HG02678 (cell line): ENCODE measurements at regions not wholly inside any gene's neighbourhood (a gene's known extent, or its start where the extent isn't known, plus 50 kb on each side); places are given as distances from the start of the nearest gene placed in this dataset.

Experiments used
- ATAC-seq: cut with Tn5 transposase; IDR thresholded peaks from one replicate; pipeline ENCODE4 v1.9.1; 2021; ENCODE audit warnings: mild to moderate bottlenecking, moderate library complexity; ENCODE audit not compliant: unreplicated experiment

DNA sequence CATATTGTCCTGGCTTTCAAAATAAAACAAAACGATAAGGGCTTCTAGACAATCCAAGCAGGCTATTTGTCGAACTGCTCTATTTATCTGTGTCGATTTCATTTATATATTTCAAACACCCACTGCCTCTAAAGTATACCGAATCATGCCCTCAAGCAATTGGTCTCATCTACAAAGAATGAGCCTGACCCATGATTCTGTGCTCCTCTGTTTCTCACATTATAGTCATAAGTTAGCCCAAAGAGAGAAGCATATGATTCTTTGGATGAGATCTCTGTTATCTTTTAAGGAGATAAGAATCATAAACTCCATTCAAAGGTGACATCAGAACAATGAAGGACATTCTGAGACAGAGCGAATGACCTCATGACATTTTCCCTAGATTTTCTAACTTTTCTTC, 191.1 kb downstream of the MAP2K6 start:
- ATAC-seq, result no peak

- ATAC-seq, result no peak
These were observed 191.8 kb downstream of the MAP2K6 start for GRCh38 chr17:69606142-69606800.

DNA sequence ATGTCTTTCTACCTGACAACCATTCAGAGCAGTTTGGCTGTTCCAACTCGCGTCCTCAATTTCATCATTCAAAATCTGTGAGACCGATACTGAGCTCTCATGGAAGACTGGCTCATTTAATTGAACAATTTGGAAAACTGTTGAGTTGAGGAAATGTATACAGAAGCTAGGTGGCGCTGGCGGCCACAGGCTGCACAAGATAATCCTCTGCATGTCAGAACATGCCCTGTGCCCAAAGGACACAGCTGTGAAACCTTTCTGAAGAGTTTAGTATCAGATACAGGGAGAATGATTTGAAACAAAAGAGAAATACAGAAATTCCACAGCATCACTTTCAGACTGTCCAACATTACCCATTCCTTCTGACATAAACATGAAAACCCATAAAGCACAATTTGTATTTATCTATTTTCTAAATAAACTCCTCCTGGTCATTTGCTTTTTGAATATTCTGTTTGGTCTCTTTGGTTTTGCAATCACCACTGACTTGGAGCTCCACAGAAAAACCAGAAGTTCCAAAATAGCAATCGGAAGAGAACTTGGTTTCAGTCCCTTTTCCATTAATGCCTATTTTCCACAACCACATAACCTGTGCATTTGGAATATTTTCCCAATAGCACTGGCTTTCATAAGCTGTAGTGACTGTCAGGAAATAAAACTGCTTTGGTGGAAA, 192.8 kb downstream of the MAP2K6 start:
- ATAC-seq, result peak; percentile 89

GRCh38 chr17:69608141-69608540, 193.6 kb downstream of the MAP2K6 start:
- ATAC-seq, result no peak

- no peak for ATAC-seq
These were observed 194.4 kb downstream of the MAP2K6 start for GRCh38 chr17:69608808-69609472.

- ATAC-seq, result no peak
These were observed 195.2 kb downstream of the MAP2K6 start for GRCh38 chr17:69609473-69610305.

- ATAC-seq, result no peak
These were observed 205.9 kb downstream of the MAP2K6 start for GRCh38 chr17:69620363-69620762.

GRCh38 chr17:69625474-69625873, 211.0 kb downstream of the MAP2K6 start:
- ATAC-seq, result no peak

GRCh38 chr17:69630056-69630635, 215.6 kb downstream of the MAP2K6 start:
- ATAC-seq, result no peak

GRCh38 chr17:69634844-69635243, 220.3 kb downstream of the MAP2K6 start:
- no peak for ATAC-seq

GRCh38 chr17:69637446-69638156, 223.1 kb downstream of the MAP2K6 start:
- ATAC-seq, result no peak

- no peak for ATAC-seq
These were observed 224.6 kb downstream of the MAP2K6 start for GRCh38 chr17:69639096-69639495.

GRCh38 chr17:69640073-69640472, 225.6 kb downstream of the MAP2K6 start:
- ATAC-seq, result no peak

DNA sequence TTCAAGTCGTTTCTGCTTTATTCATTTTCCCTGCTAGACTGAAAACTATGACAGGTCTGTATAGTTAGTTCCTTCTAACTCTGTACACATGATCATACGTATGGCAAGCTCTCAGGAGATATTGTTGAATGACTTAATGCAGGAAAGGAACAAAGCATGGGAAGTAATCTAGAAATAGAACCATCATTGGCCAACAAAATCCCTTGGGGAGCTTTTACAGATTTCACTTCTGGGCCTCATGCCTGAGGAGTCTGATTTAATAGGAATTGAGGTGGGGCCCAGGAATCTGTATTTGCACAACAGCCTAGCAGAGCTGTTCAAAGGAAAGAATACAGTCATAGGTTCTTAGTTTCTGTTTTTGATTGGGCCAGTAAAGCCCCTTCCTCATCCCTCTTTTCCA, 229.2 kb downstream of the MAP2K6 start:
- no peak for ATAC-seq

GRCh38 chr17:69646729-69647128, 232.2 kb downstream of the MAP2K6 start:
- ATAC-seq, result no peak

DNA sequence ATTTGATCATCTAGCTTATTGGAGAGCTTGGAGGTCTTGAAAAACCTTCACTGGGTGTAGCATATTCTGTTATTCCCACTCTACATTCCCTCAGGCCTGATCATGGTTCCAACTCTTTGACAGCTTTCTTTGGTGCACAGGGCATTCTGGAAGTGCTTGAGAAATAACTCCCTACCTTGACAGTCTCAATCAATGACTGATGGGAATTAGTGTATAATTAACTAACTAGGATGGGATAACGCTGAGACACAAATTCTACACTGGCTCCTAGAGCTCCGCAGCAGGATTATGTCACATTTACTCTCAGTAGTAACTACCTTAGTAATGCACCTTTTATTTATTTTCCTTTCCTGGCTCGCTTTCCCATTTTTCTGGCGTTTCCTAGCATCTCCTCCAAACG, 236.4 kb downstream of the MAP2K6 start:
- ATAC-seq, result no peak

GRCh38 chr17:69651921-69652320, 237.4 kb downstream of the MAP2K6 start:
- ATAC-seq, result no peak

GRCh38 chr17:69654981-69655855, 240.7 kb downstream of the MAP2K6 start:
- no peak for ATAC-seq

DNA sequence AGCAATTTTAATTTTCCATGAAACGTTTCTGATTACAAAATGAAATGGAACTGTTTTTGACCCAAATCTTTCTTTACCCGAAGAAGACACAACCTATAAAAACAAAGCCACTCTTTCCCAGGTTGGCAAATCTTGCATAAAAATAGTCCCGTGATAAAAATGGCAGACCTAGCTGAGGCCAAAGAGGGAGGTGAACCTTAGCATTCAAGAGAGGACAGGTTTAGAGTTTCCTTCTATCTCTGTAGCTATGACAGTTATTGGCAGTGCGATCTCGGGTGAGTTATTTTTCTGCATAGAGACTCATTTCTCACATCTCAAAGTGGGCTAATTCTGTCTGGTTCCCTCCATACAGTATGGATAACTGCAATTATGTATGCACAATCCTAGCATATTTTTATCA, 241.4 kb downstream of the MAP2K6 start:
- ATAC-seq, result no peak
